ENCODE measurements at regions not wholly inside any gene's neighbourhood (a gene's known extent, or its start where the extent isn't known, plus 50 kb on each side); places are given as distances from the start of the nearest gene placed in this dataset.

- POLR2A ChIA-PET: no interaction called here
Observed at GRCh38 chr6:103167345-103168071, 1692.2 kb downstream of the HACE1 start.

More at GRCh38 chr6:103167345-103168071, 1692.2 kb downstream of the HACE1 start:
- TF ChIP-seq RXRA (IDR thresholded peaks at IDR 0.05; ENCODE audit: borderline replicate concordance, low read depth) (no peak), TCF12 (IDR thresholded peaks at IDR 0.05) (no peak), TAF1 (IDR thresholded peaks at IDR 0.05; ENCODE audit: borderline replicate concordance, low read depth, low read length) (no peak), POLR2AphosphoS5 (IDR thresholded peaks at IDR 0.05; ENCODE audit: low read depth, low read length) (no peak), GABPA (IDR thresholded peaks at IDR 0.05; ENCODE audit: low read depth) (no peak), MXI1 (IDR thresholded peaks at IDR 0.05; ENCODE audit: low read depth, low read length) (no peak), RCOR1 (IDR thresholded peaks at IDR 0.05; ENCODE audit: low read length) (no peak), FOSL2 (IDR thresholded peaks at IDR 0.05; ENCODE audit: borderline replicate concordance, low read depth) (no peak), USF1 (IDR thresholded peaks at IDR 0.05; ENCODE audit: borderline replicate concordance, low read depth) (no peak), GATA2 (CRISPR knock-in tag; IDR thresholded peaks at IDR 0.05) (no peak), SMC3 (IDR thresholded peaks at IDR 0.05; ENCODE audit: low read depth, low read length) (no peak), EP300 (IDR thresholded peaks at IDR 0.05; ENCODE audit: borderline replicate concordance in 1 of 2, low read depth in 1 of 2, low read length in 1 of 2) (no peak), PBX3 (IDR thresholded peaks at IDR 0.05) (no peak), NFIC (IDR thresholded peaks at IDR 0.05; ENCODE audit: borderline replicate concordance) (no peak), JUND (IDR thresholded peaks at IDR 0.05) (no peak), REST (IDR thresholded peaks at IDR 0.05; ENCODE audit: low read depth, low read length) (no peak), TEAD4 (IDR thresholded peaks at IDR 0.05; ENCODE audit: borderline replicate concordance, insufficient read depth) (no peak), RFX5 (IDR thresholded peaks at IDR 0.05; ENCODE audit: low read length) (no peak), FOXM1 (IDR thresholded peaks at IDR 0.05; ENCODE audit: low read depth) (no peak)
- H3K4me2 ChIP-seq: no peak overlapping the region
- no peak overlapping the region for H3K9ac ChIP-seq
- H3K4me3 ChIP-seq (ENCODE audit: low read depth in 2 of 2, low read length in 1 of 2): no peak overlapping the region
- H3K9me2 ChIP-seq: no peaks in the 10 kb centered on the region
- H3K27ac ChIP-seq (ENCODE audit: low read depth in 2 of 2, low read length in 1 of 2): no peak overlapping the region
- no peaks in the 10 kb centered on the region for H3K9me3 ChIP-seq
- H3K36me3 ChIP-seq (replicated peaks in 1 of 2; ENCODE audit: control insufficient read depth in 1 of 2, insufficient read depth in 2 of 2, low read length in 1 of 2): no peaks in the 10 kb centered on the region
- no peaks in the 10 kb centered on the region for H4K20me1 ChIP-seq (ENCODE audit: insufficient read depth)
- no peak overlapping the region for H2AFZ ChIP-seq (ENCODE audit: low read depth)
- H3K27me3 ChIP-seq (ENCODE audit: insufficient read depth): no peaks in the 10 kb centered on the region
- no peaks in the 10 kb centered on the region for H3K79me2 ChIP-seq (ENCODE audit: insufficient read depth)
- CTCF ChIA-PET: interaction anchor here (0.6 kb wide), 1 partner anchor 35 kb away, joined by 3 read pairs; no protein-coding TSS in a partner anchor
- no peak for DNase-seq
- H3K4me1 ChIP-seq (ENCODE audit: control insufficient read depth in 1 of 2, insufficient read depth in 2 of 2, low read depth in 1 of 2, low read length in 1 of 2): no peaks in the 10 kb centered on the region; a peak in 1 of 4 replicates
- WGBS (ENCODE audit: low lambda C conversion rate): 30% methylated on average over 4 of the region's 4 CpGs
- H3F3A ChIP-seq (replicated peaks; ENCODE audit: insufficient read depth): no peaks in the 10 kb centered on the region
